ENCODE measurements at regions not wholly inside any gene's neighbourhood (a gene's known extent, or its start where the extent isn't known, plus 50 kb on each side); places are given as distances from the start of the nearest gene placed in this dataset.

DNA sequence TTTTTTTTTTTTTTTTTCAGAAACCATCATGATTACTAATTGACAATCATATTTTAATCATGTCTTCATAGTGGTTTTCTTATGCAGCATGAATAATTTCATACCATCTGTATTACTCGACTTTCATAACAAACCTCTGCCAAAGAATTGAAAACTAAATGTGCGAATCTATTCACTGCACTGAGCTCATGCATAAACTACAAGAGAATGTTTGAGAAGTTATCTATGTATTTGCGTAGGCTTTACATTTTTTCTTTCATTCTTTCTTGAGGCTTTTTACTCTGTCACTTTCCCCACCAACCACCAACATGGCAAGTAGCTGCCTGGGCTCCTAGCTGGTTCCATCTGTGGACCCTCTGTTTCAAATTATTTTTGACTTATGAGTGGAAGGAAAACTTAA lies 1761.0 kb downstream of the STIM2 start:
- no peak for DNase-seq (ENCODE audit: low read depth)
- TF ChIP-seq, protein P1, sequence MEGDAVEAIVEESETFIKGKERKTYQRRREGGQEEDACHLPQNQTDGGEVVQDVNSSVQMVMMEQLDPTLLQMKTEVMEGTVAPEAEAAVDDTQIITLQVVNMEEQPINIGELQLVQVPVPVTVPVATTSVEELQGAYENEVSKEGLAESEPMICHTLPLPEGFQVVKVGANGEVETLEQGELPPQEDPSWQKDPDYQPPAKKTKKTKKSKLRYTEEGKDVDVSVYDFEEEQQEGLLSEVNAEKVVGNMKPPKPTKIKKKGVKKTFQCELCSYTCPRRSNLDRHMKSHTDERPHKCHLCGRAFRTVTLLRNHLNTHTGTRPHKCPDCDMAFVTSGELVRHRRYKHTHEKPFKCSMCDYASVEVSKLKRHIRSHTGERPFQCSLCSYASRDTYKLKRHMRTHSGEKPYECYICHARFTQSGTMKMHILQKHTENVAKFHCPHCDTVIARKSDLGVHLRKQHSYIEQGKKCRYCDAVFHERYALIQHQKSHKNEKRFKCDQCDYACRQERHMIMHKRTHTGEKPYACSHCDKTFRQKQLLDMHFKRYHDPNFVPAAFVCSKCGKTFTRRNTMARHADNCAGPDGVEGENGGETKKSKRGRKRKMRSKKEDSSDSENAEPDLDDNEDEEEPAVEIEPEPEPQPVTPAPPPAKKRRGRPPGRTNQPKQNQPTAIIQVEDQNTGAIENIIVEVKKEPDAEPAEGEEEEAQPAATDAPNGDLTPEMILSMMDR (conservative IDR thresholded peaks at IDR 0.05; ENCODE audit: low read depth, low read length), result no peak
- H3K4me3 ChIP-seq (ENCODE audit: low read depth, low read length), result no peak overlapping the region

DNA sequence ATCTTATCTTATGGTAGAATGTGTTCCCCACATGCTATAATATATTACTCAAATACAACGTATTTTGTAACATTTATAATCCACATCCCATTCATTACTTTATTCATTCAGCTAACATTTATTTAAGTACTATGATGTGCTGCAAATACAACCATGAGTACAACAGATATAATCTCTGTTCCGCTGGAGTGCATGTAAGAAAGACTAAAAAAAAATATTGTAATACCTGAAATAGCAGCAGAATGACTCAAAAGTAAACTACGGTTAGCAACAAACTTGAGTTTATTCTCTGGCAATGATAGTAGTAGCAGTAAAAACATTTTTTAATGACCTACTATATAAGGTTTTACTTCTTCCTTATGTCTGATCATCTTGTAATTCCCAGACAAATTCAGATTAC lies 1776.3 kb downstream of the STIM2 start:
- peak; percentile 4 for DNase-seq (ENCODE audit: low read depth)
- TF ChIP-seq, protein P1 (conservative IDR thresholded peaks at IDR 0.05; ENCODE audit: low read depth, low read length), result no peak
- no peak overlapping the region for H3K4me3 ChIP-seq (ENCODE audit: low read depth, low read length)

DNA sequence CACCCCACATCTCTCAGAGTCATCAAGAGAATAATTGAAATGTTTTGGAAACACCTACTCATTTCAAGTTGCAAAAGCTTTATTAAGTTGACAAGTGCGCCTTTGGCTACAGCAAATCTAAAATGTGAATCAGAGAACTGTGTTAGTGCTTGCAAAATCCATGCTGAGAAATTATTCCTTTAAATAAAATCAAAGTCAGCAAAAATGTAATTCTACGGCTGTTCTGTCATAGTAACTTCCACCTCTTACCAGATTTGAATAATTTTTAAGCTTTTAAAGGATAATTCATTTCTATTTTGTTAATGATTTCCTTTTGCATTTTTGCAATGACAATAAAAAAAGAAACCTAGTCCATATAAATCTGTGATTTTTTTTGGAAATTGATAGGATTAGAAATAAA lies 1779.1 kb downstream of the STIM2 start:
- DNase-seq (ENCODE audit: low read depth), result no peak
- H3K4me3 ChIP-seq (ENCODE audit: low read depth, low read length), result no peak overlapping the region
- TF ChIP-seq, protein P1 (conservative IDR thresholded peaks at IDR 0.05; ENCODE audit: low read depth, low read length), result no peak

DNA sequence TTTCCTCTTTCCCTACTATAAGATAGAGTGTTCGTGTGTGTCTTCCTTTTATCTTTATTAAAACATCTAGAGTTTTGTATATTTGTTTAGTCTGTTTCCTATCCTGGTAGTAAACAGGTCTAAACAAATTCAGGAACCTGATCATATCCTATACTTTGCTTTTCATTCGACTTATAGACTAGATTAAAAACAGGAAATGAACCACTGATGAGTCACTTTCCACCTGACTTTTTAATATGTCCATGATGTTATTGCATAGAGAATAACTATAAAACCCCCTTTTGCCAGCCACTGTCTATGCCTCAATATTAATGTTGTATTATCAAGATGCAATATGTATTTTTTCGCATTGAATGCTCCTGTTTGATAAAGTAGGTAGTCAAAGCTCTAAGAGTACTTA lies 1794.0 kb downstream of the STIM2 start:
- peak; percentile 6 for DNase-seq (ENCODE audit: low read depth)
- TF ChIP-seq, protein P1 (conservative IDR thresholded peaks at IDR 0.05; ENCODE audit: low read depth, low read length), result no peak
- no peak overlapping the region for H3K4me3 ChIP-seq (ENCODE audit: low read depth, low read length)

DNA sequence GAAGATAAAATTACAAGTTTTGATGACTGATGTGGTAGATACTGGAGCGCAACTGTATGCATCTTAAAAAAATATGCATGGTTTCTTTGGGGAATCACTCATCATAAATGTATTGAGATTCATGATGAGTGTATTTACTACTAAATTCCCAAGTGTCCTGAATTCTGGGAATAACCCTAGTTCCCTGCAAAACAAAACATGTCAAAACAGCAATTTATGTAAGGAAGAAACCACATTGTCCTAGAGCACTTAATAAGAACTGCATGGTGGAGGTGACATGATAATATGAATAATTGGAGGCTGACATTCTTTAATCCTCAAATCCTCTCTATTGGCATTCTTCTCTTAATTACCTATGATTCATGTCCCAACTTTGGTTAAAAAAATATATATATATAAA lies 1804.7 kb downstream of the STIM2 start:
- no peak overlapping the region for H3K4me3 ChIP-seq (ENCODE audit: low read depth, low read length)
- TF ChIP-seq, protein P1 (conservative IDR thresholded peaks at IDR 0.05; ENCODE audit: low read depth, low read length), result no peak
- DNase-seq (ENCODE audit: low read depth), result no peak

DNA sequence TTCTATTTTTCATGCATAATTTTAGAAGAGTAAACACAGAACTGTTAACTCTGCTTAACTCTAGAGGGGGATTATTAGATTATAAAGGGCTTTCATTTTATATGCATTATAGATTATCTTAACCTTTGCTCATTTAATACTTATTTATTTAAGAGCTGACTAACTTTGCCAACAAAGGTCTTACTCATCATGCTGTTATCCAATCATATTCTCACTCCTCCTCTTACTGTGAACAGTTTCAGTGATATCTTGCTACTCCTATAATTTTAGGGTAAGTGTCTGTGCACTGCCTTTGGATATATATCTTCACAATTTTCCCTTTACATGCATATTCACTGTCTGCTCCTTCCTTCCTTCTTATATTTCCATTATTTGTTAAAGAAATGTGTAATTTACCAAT lies 1814.9 kb downstream of the STIM2 start:
- TF ChIP-seq, protein P1 (conservative IDR thresholded peaks at IDR 0.05; ENCODE audit: low read depth, low read length), result no peak
- no peak overlapping the region for H3K4me3 ChIP-seq (ENCODE audit: low read depth, low read length)
- DNase-seq (ENCODE audit: low read depth), result peak; percentile 11

DNA sequence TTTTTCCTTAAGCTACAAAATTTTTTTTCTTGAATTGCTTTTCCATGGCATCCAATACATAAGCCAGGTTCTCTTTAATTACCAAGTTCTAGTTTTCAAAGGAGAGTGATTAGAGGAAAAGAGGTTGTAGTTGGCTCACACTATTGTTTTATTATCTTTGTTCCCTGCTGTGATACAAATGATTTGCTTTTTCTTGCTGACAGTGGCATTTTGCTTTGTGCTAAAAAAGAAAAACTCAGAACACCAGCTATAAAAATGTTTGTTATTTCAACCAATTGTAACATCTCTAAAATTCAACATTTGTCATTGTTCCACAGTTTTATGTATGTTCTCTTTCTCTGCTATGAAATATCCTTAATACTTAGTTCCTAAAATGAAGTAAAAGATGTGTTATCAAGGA lies 1817.2 kb downstream of the STIM2 start:
- no peak for DNase-seq (ENCODE audit: low read depth)
- no peak overlapping the region for H3K4me3 ChIP-seq (ENCODE audit: low read depth, low read length)
- TF ChIP-seq, protein P1 (conservative IDR thresholded peaks at IDR 0.05; ENCODE audit: low read depth, low read length), result no peak
